Neural cell (in vitro differentiated cells): ENCODE measurements at regions not wholly inside any gene's neighbourhood (a gene's known extent, or its start where the extent isn't known, plus 50 kb on each side); places are given as distances from the start of the nearest gene placed in this dataset.

Experiments used
- H2AFZ ChIP-seq: fragments of 200-600, 300-800 bp; sonication (generic), shearing (Covaris generic); 2 replicates; pipeline ENCODE4 v1.6.0; 2014; ENCODE audit warnings: low read depth, mild to moderate bottlenecking, antibody characterized with exemption, low read length, moderate library complexity
- H3F3A ChIP-seq: fragments of 200-600 bp; shearing (Covaris generic); 2 replicates; pipeline ENCODE4 v1.6.1; 2016; ENCODE audit warnings: mild to moderate bottlenecking, moderate library complexity, mixed read lengths, antibody characterized with exemption, low read length; ENCODE audit not compliant: insufficient read depth, poor library complexity, severe bottlenecking
- H3K27ac ChIP-seq: fragments of 200-600, 300-800 bp; sonication (generic), shearing (Covaris generic); 2 replicates; pipeline ENCODE4 v1.5.1; 2014; ENCODE audit warnings: mild to moderate bottlenecking, low read length, moderate library complexity
- H3K27me3 ChIP-seq: fragments of 300-800, 200-600 bp; sonication (generic), shearing (Covaris generic); 2 replicates; pipeline ENCODE4 v1.6.0; 2014; ENCODE audit warnings: mild to moderate bottlenecking, low read depth, low read length, moderate library complexity; ENCODE audit not compliant: insufficient read depth
- H3K36me3 ChIP-seq: fragments of 300-800, 200-600 bp; sonication (generic), shearing (Covaris generic); 2 replicates; pipeline ENCODE4 v1.5.1; 2014; ENCODE audit warnings: mild to moderate bottlenecking, antibody characterized with exemption, low read length, moderate library complexity; ENCODE audit not compliant: insufficient read depth
- H3K4me2 ChIP-seq: fragments of 300-800, 200-600 bp; sonication (generic), shearing (Covaris generic); 2 replicates; pipeline ENCODE4 v1.6.0; 2014; ENCODE audit warnings: mild to moderate bottlenecking, low read length
- H3K4me3 ChIP-seq: fragments of 300-800, 200-600 bp; sonication (generic), shearing (Covaris generic); 2 replicates; pipeline ENCODE4 v1.5.1; 2014; ENCODE audit warnings: mild to moderate bottlenecking, low read length, moderate library complexity
- H3K79me2 ChIP-seq: fragments of 200-600 bp; shearing (Covaris generic); replicated peaks from 2 replicates; pipeline ENCODE4 v1.6.0; 2014; ENCODE audit warnings: mild to moderate bottlenecking, low read length, moderate library complexity; ENCODE audit not compliant: insufficient read depth
- H3K9ac ChIP-seq: fragments of 300-800, 200-600 bp; sonication (generic), shearing (Covaris generic); 2 replicates; pipeline ENCODE4 v1.6.1; 2016; ENCODE audit warnings: mild to moderate bottlenecking, low read length, mixed read lengths
- H3K9me2 ChIP-seq: fragments of 200-600 bp; shearing (Covaris generic); 2 replicates; pipeline ENCODE4 v1.6.1; 2016; ENCODE audit warnings: mild to moderate bottlenecking, low read length, mixed read lengths; ENCODE audit not compliant: insufficient read depth
- H3K9me3 ChIP-seq: fragments of 200-600, 300-800 bp; sonication (generic), shearing (Covaris generic); 2 replicates; pipeline ENCODE4 v1.6.1; 2016; ENCODE audit warnings: mild to moderate bottlenecking, mixed run types, low read length, moderate library complexity, mixed read lengths
- H4K20me1 ChIP-seq: fragments of 200-600 bp; shearing (Covaris generic); 2 replicates; pipeline ENCODE4 v1.6.1; 2016; ENCODE audit warnings: mild to moderate bottlenecking, mixed run types; ENCODE audit not compliant: insufficient read depth
- CTCF ChIP-seq: fragments of 450-650 bp; IDR thresholded peaks from 2 replicates; pipeline ENCODE4 v1.5.1; 2014; ENCODE audit warnings: antibody characterized with exemption, mild to moderate bottlenecking, moderate library complexity; ENCODE audit not compliant: poor library complexity, severe bottlenecking
- EP300 ChIP-seq: fragments of 450-650 bp; conservative IDR thresholded peaks from 2 replicates; pipeline ENCODE4 v1.6.1; 2014; ENCODE audit warnings: antibody characterized with exemption, mild to moderate bottlenecking, moderate library complexity; ENCODE audit not compliant: poor library complexity, severe bottlenecking
- EZH2 ChIP-seq: fragments of 200-600, 300-800 bp; shearing (Covaris generic), sonication (generic); IDR thresholded peaks from 2 replicates; pipeline ENCODE4 v1.6.1; 2014; ENCODE audit warnings: antibody characterized with exemption, low read length, borderline replicate concordance, mild to moderate bottlenecking; ENCODE audit not compliant: insufficient read depth, poor library complexity, severe bottlenecking
- MXI1 ChIP-seq: fragments of 450-650 bp; conservative IDR thresholded peaks from 2 replicates; pipeline ENCODE4 v1.6.1; 2014; ENCODE audit warnings: antibody characterized with exemption, mild to moderate bottlenecking; ENCODE audit not compliant: poor library complexity, severe bottlenecking
- POLR2AphosphoS5 ChIP-seq: IDR thresholded peaks from 2 replicates; pipeline ENCODE4 v1.6.1; 2012
- RAD21 ChIP-seq: fragments of 450-650 bp; conservative IDR thresholded peaks from 2 replicates; pipeline ENCODE4 v1.6.1; 2014; ENCODE audit warnings: antibody characterized with exemption, mild to moderate bottlenecking, moderate library complexity
- REST ChIP-seq: IDR thresholded peaks from 2 replicates; pipeline ENCODE4 v1.6.1; 2012; ENCODE audit warnings: borderline replicate concordance
- SMC3 ChIP-seq: fragments of 450-650 bp; conservative IDR thresholded peaks from 2 replicates; pipeline ENCODE4 v1.6.1; 2014; ENCODE audit warnings: antibody characterized with exemption, mild to moderate bottlenecking, moderate library complexity; ENCODE audit not compliant: poor library complexity
- TAF1 ChIP-seq: IDR thresholded peaks from 2 replicates; pipeline ENCODE4 v1.6.1; 2012; ENCODE audit warnings: low read depth

- Histone ChIP-seq H4K20me1 (no peaks in the 10 kb centered on the region), H3K27ac (no peak overlapping the region), H3K36me3 (no peaks in the 10 kb centered on the region), H3K4me2 (no peak overlapping the region), H3K27me3 (no peaks in the 10 kb centered on the region), H2AFZ (no peak overlapping the region), H3K9me3 (peaks cover 2% of the 10 kb centered on the region), H3K9ac (no peak overlapping the region), H3K4me3 (no peak overlapping the region), H3K79me2 (no peaks in the 10 kb centered on the region), H3K9me2 (no peaks in the 10 kb centered on the region), H3F3A (no peaks in the 10 kb centered on the region)
- TF ChIP-seq RAD21 (no peak), CTCF (no peak), POLR2AphosphoS5 (no peak), TAF1 (no peak), SMC3 (no peak)
Observed at GRCh38 chr10:78494179-78494578, 460.5 kb downstream of the RPS24 start.

- no peaks in the 10 kb centered on the region for H3K9me2 ChIP-seq
- H3K9me3 ChIP-seq, result no peaks in the 10 kb centered on the region
- H3K27me3 ChIP-seq, result no peaks in the 10 kb centered on the region
- H3K4me2 ChIP-seq, result no peak overlapping the region
- no peak overlapping the region for H3K9ac ChIP-seq
- no peak for TF ChIP-seq CTCF
- no peak for TF ChIP-seq EZH2
- TF ChIP-seq MXI1, result no peak
- TF ChIP-seq TAF1, result no peak
- TF ChIP-seq EP300, result no peak
- no peak for TF ChIP-seq RAD21
- TF ChIP-seq REST, result no peak
- no peaks in the 10 kb centered on the region for H3K36me3 ChIP-seq
- no peaks in the 10 kb centered on the region for H3K79me2 ChIP-seq
- H3K4me3 ChIP-seq, result no peak overlapping the region
- H3K27ac ChIP-seq, result no peak overlapping the region
- no peaks in the 10 kb centered on the region for H3F3A ChIP-seq
- no peak overlapping the region for H2AFZ ChIP-seq
- no peaks in the 10 kb centered on the region for H4K20me1 ChIP-seq
Observed at GRCh38 chr10:78502210-78502936, 468.7 kb downstream of the RPS24 start.
